Astrocyte (in vitro differentiated cells and primary cell): ENCODE measurements at regions not wholly inside any gene's neighbourhood (a gene's known extent, or its start where the extent isn't known, plus 50 kb on each side); places are given as distances from the start of the nearest gene placed in this dataset.

Experiments
- DNase-seq: peaks from one replicate; pipeline ENCODE4 v3.0.0-alpha.2; 2010; ENCODE audit warnings: low read depth
- FAIRE-seq: peaks from 2 replicates; lab custom pipeline; 2011; peaks lifted over from hg19 to GRCh38; lab: Jason Lieb, UNC
- H2AFZ ChIP-seq: 2 replicates; pipeline ENCODE4 v1.6.0; 2012; ENCODE audit warnings: low read depth, low read length, inconsistent platforms
- H3K27ac ChIP-seq: 2 replicates; pipeline ENCODE4 v1.5.1; 2011; ENCODE audit warnings: low read depth, low read length, inconsistent platforms
- H3K27me3 ChIP-seq: 2 replicates; pipeline ENCODE4 v1.6.0; 2011; ENCODE audit warnings: low read length, inconsistent platforms; ENCODE audit not compliant: insufficient read depth
- H3K36me3 ChIP-seq: 2 replicates; pipeline ENCODE4 v1.5.1; 2011; ENCODE audit warnings: low read length, inconsistent platforms; ENCODE audit not compliant: insufficient read depth
- H3K4me1 ChIP-seq: 2 replicates; pipeline ENCODE4 v1.5.1; 2011; ENCODE audit warnings: low read length, inconsistent platforms; ENCODE audit not compliant: insufficient read depth
- H3K4me2 ChIP-seq: 2 replicates; pipeline ENCODE4 v1.6.0; 2012; ENCODE audit warnings: low read length, inconsistent platforms
- H3K4me3 ChIP-seq: 2 replicates; pipeline ENCODE4 v1.5.1; 2011; ENCODE audit warnings: low read depth, mild to moderate bottlenecking, low read length, inconsistent platforms; ENCODE audit not compliant: insufficient read depth
- H3K79me2 ChIP-seq: 2 replicates; pipeline ENCODE4 v1.6.0; 2012; ENCODE audit warnings: mild to moderate bottlenecking, low read length, inconsistent platforms; ENCODE audit not compliant: insufficient read depth
- H3K9ac ChIP-seq: 2 replicates; pipeline ENCODE4 v1.6.0; 2012; ENCODE audit warnings: mild to moderate bottlenecking, low read length, inconsistent platforms
- H3K9me3 ChIP-seq: 2 replicates; pipeline ENCODE4 v1.5.1; 2012; ENCODE audit warnings: low read depth, mild to moderate bottlenecking, low read length, inconsistent platforms; ENCODE audit not compliant: insufficient read depth
- H4K20me1 ChIP-seq: 2 replicates; pipeline ENCODE4 v1.6.0; 2012; ENCODE audit warnings: low read length, inconsistent platforms; ENCODE audit not compliant: insufficient read depth
- H3K27ac Mint-ChIP-seq: one replicate; pipeline ENCODE4 v1.8.0; 2021; ENCODE audit warnings: mild to moderate bottlenecking, mixed read lengths; ENCODE audit not compliant: unreplicated experiment
- H3K27me3 Mint-ChIP-seq: one replicate; pipeline ENCODE4 v1.8.0; 2021; ENCODE audit warnings: low read depth, mixed read lengths; ENCODE audit not compliant: unreplicated experiment
- H3K36me3 Mint-ChIP-seq: one replicate; pipeline ENCODE4 v1.8.0; 2021; ENCODE audit warnings: low read depth, mixed read lengths; ENCODE audit not compliant: unreplicated experiment
- H3K4me1 Mint-ChIP-seq: one replicate; pipeline ENCODE4 v1.8.0; 2021; ENCODE audit warnings: low read depth, mixed read lengths; ENCODE audit not compliant: unreplicated experiment
- H3K4me3 Mint-ChIP-seq: one replicate; pipeline ENCODE4 v1.8.0; 2021; ENCODE audit warnings: mild to moderate bottlenecking, moderate library complexity, mixed read lengths; ENCODE audit not compliant: unreplicated experiment
- H3K9me3 Mint-ChIP-seq: one replicate; pipeline ENCODE4 v1.8.0; 2021; ENCODE audit warnings: mild to moderate bottlenecking, mixed read lengths; ENCODE audit not compliant: unreplicated experiment
- CTCF ChIP-seq: IDR thresholded peaks from 2 replicates; pipeline ENCODE4 v1.5.1; 2011; ENCODE audit warnings: low read depth, mild to moderate bottlenecking, inconsistent platforms, low read length, moderate library complexity; ENCODE audit not compliant: insufficient read depth
- EZH2 ChIP-seq: IDR thresholded peaks from 2 replicates; pipeline ENCODE4 v1.6.1; 2012; ENCODE audit warnings: mild to moderate bottlenecking, low read length, inconsistent platforms; ENCODE audit not compliant: insufficient read depth

- no peak for FAIRE-seq
- H3K9me3 Mint-ChIP-seq = peaks cover 2% of the 10 kb centered on the region
Observed at GRCh38 chr1:173100476-173101107, 49.9 kb upstream of the TNFSF18 start.

More at GRCh38 chr1:173100476-173101107, 49.9 kb upstream of the TNFSF18 start:
- no peaks in the 10 kb centered on the region for H3K36me3 ChIP-seq
- H3K27ac Mint-ChIP-seq = no peak overlapping the region
- no peak overlapping the region for H3K9ac ChIP-seq
- H3K36me3 Mint-ChIP-seq = no peaks in the 10 kb centered on the region
- H3K27me3 Mint-ChIP-seq = no peaks in the 10 kb centered on the region
- H3K4me3 ChIP-seq = no peak overlapping the region
- H3K27ac ChIP-seq = no peak overlapping the region
- no peak overlapping the region for H2AFZ ChIP-seq
- H3K4me3 Mint-ChIP-seq = no peak overlapping the region
- H4K20me1 ChIP-seq = no peaks in the 10 kb centered on the region
- H3K79me2 ChIP-seq = no peaks in the 10 kb centered on the region
- H3K4me1 Mint-ChIP-seq = peaks cover 3% of the 10 kb centered on the region
- H3K27me3 ChIP-seq = no peaks in the 10 kb centered on the region
- peaks cover 4% of the 10 kb centered on the region for H3K4me1 ChIP-seq
- H3K9me3 ChIP-seq = peaks cover 12% of the 10 kb centered on the region
- no peak overlapping the region for H3K4me2 ChIP-seq
- no peak for TF ChIP-seq CTCF
- no peak for TF ChIP-seq EZH2
- no peak for DNase-seq
